ENCODE measurements at regions not wholly inside any gene's neighbourhood (a gene's known extent, or its start where the extent isn't known, plus 50 kb on each side); places are given as distances from the start of the nearest gene placed in this dataset.

GRCh38 chrX:5402461-5402860, 826.2 kb downstream of the NLGN4X start:
- DNase-seq, result no peak
- TF ChIP-seq, protein P1, sequence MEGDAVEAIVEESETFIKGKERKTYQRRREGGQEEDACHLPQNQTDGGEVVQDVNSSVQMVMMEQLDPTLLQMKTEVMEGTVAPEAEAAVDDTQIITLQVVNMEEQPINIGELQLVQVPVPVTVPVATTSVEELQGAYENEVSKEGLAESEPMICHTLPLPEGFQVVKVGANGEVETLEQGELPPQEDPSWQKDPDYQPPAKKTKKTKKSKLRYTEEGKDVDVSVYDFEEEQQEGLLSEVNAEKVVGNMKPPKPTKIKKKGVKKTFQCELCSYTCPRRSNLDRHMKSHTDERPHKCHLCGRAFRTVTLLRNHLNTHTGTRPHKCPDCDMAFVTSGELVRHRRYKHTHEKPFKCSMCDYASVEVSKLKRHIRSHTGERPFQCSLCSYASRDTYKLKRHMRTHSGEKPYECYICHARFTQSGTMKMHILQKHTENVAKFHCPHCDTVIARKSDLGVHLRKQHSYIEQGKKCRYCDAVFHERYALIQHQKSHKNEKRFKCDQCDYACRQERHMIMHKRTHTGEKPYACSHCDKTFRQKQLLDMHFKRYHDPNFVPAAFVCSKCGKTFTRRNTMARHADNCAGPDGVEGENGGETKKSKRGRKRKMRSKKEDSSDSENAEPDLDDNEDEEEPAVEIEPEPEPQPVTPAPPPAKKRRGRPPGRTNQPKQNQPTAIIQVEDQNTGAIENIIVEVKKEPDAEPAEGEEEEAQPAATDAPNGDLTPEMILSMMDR (IDR thresholded peaks at IDR 0.05; ENCODE audit: low read depth, low read length, missing control alignments), result no peak
- no peaks in the 10 kb centered on the region for H3K36me3 ChIP-seq (replicated peaks)

DNA sequence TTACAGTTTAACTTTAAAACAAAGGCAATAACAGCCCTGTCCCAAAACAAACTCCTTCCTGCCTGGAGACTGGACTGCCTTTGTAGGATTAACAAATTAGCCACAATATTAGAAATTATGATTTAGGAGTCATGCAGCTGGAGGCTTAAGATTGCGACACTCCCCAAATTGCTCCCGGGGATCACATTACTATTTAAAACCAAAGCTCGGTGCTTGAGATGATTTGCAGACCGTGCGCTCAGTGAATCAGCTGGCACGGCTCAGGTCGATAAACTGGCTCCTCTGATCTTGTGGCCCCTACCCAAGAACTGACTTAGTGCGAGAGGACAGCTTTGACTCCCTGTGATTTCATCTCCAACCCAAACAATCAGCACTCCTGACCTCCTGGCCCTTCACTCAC, 829.3 kb downstream of the NLGN4X start:
- no peak for DNase-seq
- in situ Hi-C loops (cut with HindIII; ENCODE audit: low pct_ligation_motif_present, low sequenced_read_pairs), result no loop called here
- TF ChIP-seq, protein P1 (IDR thresholded peaks at IDR 0.05; ENCODE audit: low read depth, low read length, missing control alignments), result no peak
- Histone ChIP-seq H3K27me3 (replicated peaks) (no peaks in the 10 kb centered on the region), H3K27ac (no peak overlapping the region), H3K4me3 (ENCODE audit: low read depth, low read length) (no peak overlapping the region), H3K36me3 (replicated peaks) (no peaks in the 10 kb centered on the region)

More at GRCh38 chrX:5402461-5402860, 826.2 kb downstream of the NLGN4X start:
- H3K4me3 ChIP-seq (ENCODE audit: low read depth, low read length), result no peak overlapping the region
- in situ Hi-C loops (cut with HindIII; ENCODE audit: low pct_ligation_motif_present, low sequenced_read_pairs), result no loop called here
- no peaks in the 10 kb centered on the region for H3K27me3 ChIP-seq (replicated peaks)
- H3K27ac ChIP-seq, result no peak overlapping the region

GRCh38 chrX:5397409-5397808, 831.3 kb downstream of the NLGN4X start:
- Histone ChIP-seq H3K27ac (no peak overlapping the region), H3K36me3 (replicated peaks) (no peaks in the 10 kb centered on the region), H3K4me3 (ENCODE audit: low read depth, low read length) (no peak overlapping the region), H3K27me3 (replicated peaks) (no peaks in the 10 kb centered on the region)
- no peak for DNase-seq
- in situ Hi-C loops (cut with HindIII; ENCODE audit: low pct_ligation_motif_present, low sequenced_read_pairs), result no loop called here
- TF ChIP-seq, protein P1 (IDR thresholded peaks at IDR 0.05; ENCODE audit: low read depth, low read length, missing control alignments), result no peak

DNA sequence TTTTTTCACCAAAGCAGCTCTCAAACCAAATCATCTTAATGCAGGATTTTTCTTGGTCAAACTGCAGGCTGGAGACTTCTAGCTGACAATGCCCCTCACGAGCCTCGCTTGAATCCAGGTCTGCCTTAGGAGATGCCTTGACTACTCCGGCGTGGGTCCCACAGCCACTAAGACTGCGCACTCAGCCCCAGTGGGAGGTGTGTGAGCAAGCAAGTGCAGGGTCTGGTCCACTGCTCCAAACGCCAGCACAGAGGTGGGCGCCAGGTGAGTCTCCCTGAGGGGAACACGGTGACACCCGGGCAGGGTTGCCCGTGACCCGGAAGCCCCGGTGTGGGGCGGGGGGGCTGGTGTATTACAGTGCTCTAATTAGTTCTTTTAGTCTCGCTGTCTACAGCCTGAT, 838.3 kb downstream of the NLGN4X start:
- TF ChIP-seq, protein P1 (IDR thresholded peaks at IDR 0.05; ENCODE audit: low read depth, low read length, missing control alignments), result no peak
- no peak overlapping the region for H3K4me3 ChIP-seq (ENCODE audit: low read depth, low read length)
- in situ Hi-C loops (cut with HindIII; ENCODE audit: low pct_ligation_motif_present, low sequenced_read_pairs), result no loop called here
- no peaks in the 10 kb centered on the region for H3K36me3 ChIP-seq (replicated peaks)
- H3K27me3 ChIP-seq (replicated peaks), result no peaks in the 10 kb centered on the region
- H3K27ac ChIP-seq, result no peak overlapping the region
- no peak for DNase-seq

DNA sequence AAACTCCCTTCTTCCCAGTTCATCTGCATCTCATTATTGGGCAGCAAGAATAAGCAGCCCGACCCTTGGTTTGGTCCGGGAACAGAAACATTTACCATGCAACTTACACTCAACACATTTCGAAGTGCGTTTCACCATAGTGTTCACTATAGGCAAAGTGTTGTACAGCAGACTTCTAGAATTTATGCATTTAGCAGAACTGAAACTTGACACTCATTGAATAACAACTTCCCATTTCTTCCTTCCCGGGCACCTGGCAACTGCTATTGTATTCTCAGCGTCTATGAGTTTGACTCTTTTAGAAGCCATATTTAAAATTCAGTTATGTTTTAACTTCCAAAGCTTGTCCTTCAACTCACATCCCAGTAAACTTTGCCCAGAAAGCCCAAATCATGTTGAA, 840.6 kb downstream of the NLGN4X start:
- H3K4me3 ChIP-seq (ENCODE audit: low read depth, low read length), result no peak overlapping the region
- DNase-seq, result no peak
- no peaks in the 10 kb centered on the region for H3K27me3 ChIP-seq (replicated peaks)
- no peaks in the 10 kb centered on the region for H3K36me3 ChIP-seq (replicated peaks)
- TF ChIP-seq, protein P1 (IDR thresholded peaks at IDR 0.05; ENCODE audit: low read depth, low read length, missing control alignments), result no peak
- H3K27ac ChIP-seq, result no peak overlapping the region
- in situ Hi-C loops (cut with HindIII; ENCODE audit: low pct_ligation_motif_present, low sequenced_read_pairs), result no loop called here

GRCh38 chrX:5380426-5380825, 848.2 kb downstream of the NLGN4X start:
- TF ChIP-seq, protein P1 (IDR thresholded peaks at IDR 0.05; ENCODE audit: low read depth, low read length, missing control alignments), result no peak
- in situ Hi-C loops (cut with HindIII; ENCODE audit: low pct_ligation_motif_present, low sequenced_read_pairs), result no loop called here
- Histone ChIP-seq H3K27me3 (replicated peaks) (no peaks in the 10 kb centered on the region), H3K4me3 (ENCODE audit: low read depth, low read length) (no peak overlapping the region), H3K27ac (no peak overlapping the region), H3K36me3 (replicated peaks) (no peaks in the 10 kb centered on the region)
- no peak for DNase-seq

All from brain microvascular endothelial cell (primary cell).